ENCODE measurements at regions not wholly inside any gene's neighbourhood (a gene's known extent, or its start where the extent isn't known, plus 50 kb on each side); places are given as distances from the start of the nearest gene placed in this dataset.
A peak's percentile ranks its signal among the peaks of the same experiment; 100 is the strongest.

GRCh38 chr14:85978582-85979250, 448.8 kb downstream of the FLRT2 start:
- TF ChIP-seq, protein P1, sequence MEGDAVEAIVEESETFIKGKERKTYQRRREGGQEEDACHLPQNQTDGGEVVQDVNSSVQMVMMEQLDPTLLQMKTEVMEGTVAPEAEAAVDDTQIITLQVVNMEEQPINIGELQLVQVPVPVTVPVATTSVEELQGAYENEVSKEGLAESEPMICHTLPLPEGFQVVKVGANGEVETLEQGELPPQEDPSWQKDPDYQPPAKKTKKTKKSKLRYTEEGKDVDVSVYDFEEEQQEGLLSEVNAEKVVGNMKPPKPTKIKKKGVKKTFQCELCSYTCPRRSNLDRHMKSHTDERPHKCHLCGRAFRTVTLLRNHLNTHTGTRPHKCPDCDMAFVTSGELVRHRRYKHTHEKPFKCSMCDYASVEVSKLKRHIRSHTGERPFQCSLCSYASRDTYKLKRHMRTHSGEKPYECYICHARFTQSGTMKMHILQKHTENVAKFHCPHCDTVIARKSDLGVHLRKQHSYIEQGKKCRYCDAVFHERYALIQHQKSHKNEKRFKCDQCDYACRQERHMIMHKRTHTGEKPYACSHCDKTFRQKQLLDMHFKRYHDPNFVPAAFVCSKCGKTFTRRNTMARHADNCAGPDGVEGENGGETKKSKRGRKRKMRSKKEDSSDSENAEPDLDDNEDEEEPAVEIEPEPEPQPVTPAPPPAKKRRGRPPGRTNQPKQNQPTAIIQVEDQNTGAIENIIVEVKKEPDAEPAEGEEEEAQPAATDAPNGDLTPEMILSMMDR (IDR thresholded peaks at IDR 0.05; ENCODE audit: extremely low read depth, low read depth, low read length) = peak; percentile 10
- Histone ChIP-seq H4K20me1 (ENCODE audit: insufficient read depth, low read length) (no peaks in the 10 kb centered on the region), H3K4me2 (ENCODE audit: insufficient read depth, low read length) (no peak overlapping the region), H3K27me3 (ENCODE audit: insufficient read depth, low read length) (no peaks in the 10 kb centered on the region), H3K79me2 (ENCODE audit: insufficient read depth, low read length) (no peaks in the 10 kb centered on the region), H2AFZ (ENCODE audit: low read length) (no peak overlapping the region), H3K27ac (ENCODE audit: low read depth, low read length) (no peak overlapping the region), H3K4me3 (ENCODE audit: insufficient read depth, low read length) (no peak overlapping the region), H3K36me3 (ENCODE audit: insufficient read depth, low read length) (no peaks in the 10 kb centered on the region), H3K4me1 (ENCODE audit: insufficient read depth, low read length) (no peaks in the 10 kb centered on the region), H3K9me3 (ENCODE audit: low read depth, low read length) (no peaks in the 10 kb centered on the region)
- no peak for DNase-seq (ENCODE audit: insufficient read length, low spot score, missing footprints)

GRCh38 chr14:85974602-85975001, 444.7 kb downstream of the FLRT2 start:
- Histone ChIP-seq H3K4me2 (ENCODE audit: insufficient read depth, low read length) (no peak overlapping the region), H3K9me3 (ENCODE audit: low read depth, low read length) (no peaks in the 10 kb centered on the region), H2AFZ (ENCODE audit: low read length) (no peak overlapping the region), H3K27me3 (ENCODE audit: insufficient read depth, low read length) (no peaks in the 10 kb centered on the region), H3K4me1 (ENCODE audit: insufficient read depth, low read length) (no peaks in the 10 kb centered on the region), H3K4me3 (ENCODE audit: insufficient read depth, low read length) (no peak overlapping the region), H3K36me3 (ENCODE audit: insufficient read depth, low read length) (no peaks in the 10 kb centered on the region), H3K27ac (ENCODE audit: low read depth, low read length) (no peak overlapping the region), H3K79me2 (ENCODE audit: insufficient read depth, low read length) (no peaks in the 10 kb centered on the region), H4K20me1 (ENCODE audit: insufficient read depth, low read length) (no peaks in the 10 kb centered on the region)
- no peak for DNase-seq (ENCODE audit: insufficient read length, low spot score, missing footprints)
- TF ChIP-seq, protein P1 (IDR thresholded peaks at IDR 0.05; ENCODE audit: extremely low read depth, low read depth, low read length) = no peak

DNA sequence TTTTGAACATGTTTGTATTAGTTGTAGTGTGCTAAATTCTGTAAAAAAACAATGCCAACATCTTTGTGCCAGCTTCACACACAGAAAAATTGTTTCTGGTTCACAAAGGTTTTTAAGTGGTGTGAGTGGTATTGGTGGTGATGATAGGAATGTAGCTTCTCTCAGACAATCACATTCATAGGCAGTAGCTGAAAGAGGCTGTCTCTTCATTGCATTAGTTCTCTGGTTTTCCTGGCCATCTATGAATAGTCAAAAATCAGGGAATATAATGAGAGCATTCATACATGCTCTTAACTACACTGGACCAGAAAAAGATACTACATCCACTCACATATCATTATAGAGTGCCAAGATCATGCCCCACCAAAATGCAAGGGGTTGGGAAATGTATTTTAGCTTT, 433.5 kb downstream of the FLRT2 start:
- Histone ChIP-seq H3K4me1 (ENCODE audit: insufficient read depth, low read length) (no peaks in the 10 kb centered on the region), H3K4me3 (ENCODE audit: insufficient read depth, low read length) (no peak overlapping the region), H2AFZ (ENCODE audit: low read length) (no peak overlapping the region), H3K27me3 (ENCODE audit: insufficient read depth, low read length) (no peaks in the 10 kb centered on the region), H3K4me2 (ENCODE audit: insufficient read depth, low read length) (no peak overlapping the region), H4K20me1 (ENCODE audit: insufficient read depth, low read length) (no peaks in the 10 kb centered on the region), H3K9me3 (ENCODE audit: low read depth, low read length) (no peaks in the 10 kb centered on the region), H3K27ac (ENCODE audit: low read depth, low read length) (no peak overlapping the region), H3K79me2 (ENCODE audit: insufficient read depth, low read length) (no peaks in the 10 kb centered on the region), H3K36me3 (ENCODE audit: insufficient read depth, low read length) (no peaks in the 10 kb centered on the region)
- DNase-seq (ENCODE audit: insufficient read length, low spot score, missing footprints) = no peak
- TF ChIP-seq, protein P1 (IDR thresholded peaks at IDR 0.05; ENCODE audit: extremely low read depth, low read depth, low read length) = no peak

- Histone ChIP-seq H3K79me2 (ENCODE audit: insufficient read depth, low read length) (no peaks in the 10 kb centered on the region), H3K4me2 (ENCODE audit: insufficient read depth, low read length) (no peak overlapping the region), H4K20me1 (ENCODE audit: insufficient read depth, low read length) (no peaks in the 10 kb centered on the region), H3K4me1 (ENCODE audit: insufficient read depth, low read length) (no peaks in the 10 kb centered on the region), H3K9me3 (ENCODE audit: low read depth, low read length) (no peaks in the 10 kb centered on the region), H2AFZ (ENCODE audit: low read length) (no peak overlapping the region), H3K27me3 (ENCODE audit: insufficient read depth, low read length) (no peaks in the 10 kb centered on the region), H3K27ac (ENCODE audit: low read depth, low read length) (no peak overlapping the region), H3K36me3 (ENCODE audit: insufficient read depth, low read length) (no peaks in the 10 kb centered on the region), H3K4me3 (ENCODE audit: insufficient read depth, low read length) (no peak overlapping the region)
- DNase-seq (ENCODE audit: insufficient read length, low spot score, missing footprints) = no peak
- TF ChIP-seq, protein P1 (IDR thresholded peaks at IDR 0.05; ENCODE audit: extremely low read depth, low read depth, low read length) = no peak
These were observed 430.8 kb downstream of the FLRT2 start for GRCh38 chr14:85960756-85961155.
